H7 (cell line): ENCODE measurements at regions not wholly inside any gene's neighbourhood (a gene's known extent, or its start where the extent isn't known, plus 50 kb on each side); places are given as distances from the start of the nearest gene placed in this dataset.
"Not testable (repeated sequence)": the region's sequence is repeated elsewhere in the genome, so short reads cannot be mapped to it uniquely, and the experiment has no call there.

Experiments used
- DNase-seq: peaks from one replicate; pipeline ENCODE4 v3.0.0; 2012
- H3K27me3 ChIP-seq: 2 replicates; pipeline ENCODE4 v1.6.0; 2011; ENCODE audit warnings: mild to moderate bottlenecking, low read length; ENCODE audit not compliant: control insufficient read depth, insufficient read depth
- H3K36me3 ChIP-seq: replicated peaks from 2 replicates; pipeline ENCODE4 v1.5.1; 2011; ENCODE audit warnings: low read length; ENCODE audit not compliant: control insufficient read depth, insufficient read depth
- H3K4me3 ChIP-seq: 2 replicates; pipeline ENCODE4 v1.5.1; 2011; ENCODE audit warnings: low read depth, mild to moderate bottlenecking, control low read depth, low read length, moderate library complexity; ENCODE audit not compliant: insufficient read depth

DNA sequence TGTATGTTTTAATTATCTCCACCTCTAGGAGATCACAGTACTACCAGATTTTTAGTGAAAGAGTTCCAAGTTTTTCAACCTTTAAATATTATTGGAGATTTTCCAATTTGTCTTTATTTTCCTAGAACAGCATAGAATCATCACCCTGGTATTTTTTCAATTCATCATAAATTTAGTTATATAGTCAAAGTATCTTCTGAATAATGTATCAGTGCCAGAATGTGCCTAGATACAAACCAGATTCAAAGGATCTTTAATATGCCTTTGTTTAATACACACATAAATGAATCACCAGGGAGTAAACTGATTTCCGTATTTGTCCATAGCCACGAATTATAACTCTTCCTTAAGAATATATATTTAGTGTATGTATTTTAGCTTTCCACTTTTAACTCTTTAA, 1373.1 kb downstream of the STIM2 start:
- DNase-seq = no peak
- H3K36me3 ChIP-seq = no peaks in the 10 kb centered on the region

DNA sequence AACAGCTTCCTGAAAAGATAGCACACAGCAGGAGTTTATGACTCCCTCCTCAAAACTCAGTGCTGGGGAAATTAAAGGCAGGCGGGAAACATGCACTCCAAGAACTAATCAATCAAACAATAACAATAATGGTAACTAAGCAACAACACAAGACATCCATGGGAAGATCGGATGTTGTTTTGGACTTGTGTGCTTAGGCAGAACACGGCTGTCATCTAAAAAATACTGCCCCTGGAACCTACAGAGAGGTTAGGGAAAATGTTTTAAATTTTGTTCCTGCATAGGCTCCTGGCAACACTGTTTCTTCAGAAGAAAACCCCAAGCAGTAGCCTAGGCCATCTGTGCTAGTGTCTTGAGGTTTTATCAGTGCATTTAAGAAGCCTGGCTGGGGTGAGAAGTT, 1378.2 kb downstream of the STIM2 start:
- DNase-seq = no peak
- H3K4me3 ChIP-seq = no peak overlapping the region
- no peaks in the 10 kb centered on the region for H3K27me3 ChIP-seq
- no peaks in the 10 kb centered on the region for H3K36me3 ChIP-seq

More for the DNA sequence above, 1373.1 kb downstream of the STIM2 start:
- Histone ChIP-seq H3K4me3 (no peak overlapping the region), H3K27me3 (no peaks in the 10 kb centered on the region)

DNA sequence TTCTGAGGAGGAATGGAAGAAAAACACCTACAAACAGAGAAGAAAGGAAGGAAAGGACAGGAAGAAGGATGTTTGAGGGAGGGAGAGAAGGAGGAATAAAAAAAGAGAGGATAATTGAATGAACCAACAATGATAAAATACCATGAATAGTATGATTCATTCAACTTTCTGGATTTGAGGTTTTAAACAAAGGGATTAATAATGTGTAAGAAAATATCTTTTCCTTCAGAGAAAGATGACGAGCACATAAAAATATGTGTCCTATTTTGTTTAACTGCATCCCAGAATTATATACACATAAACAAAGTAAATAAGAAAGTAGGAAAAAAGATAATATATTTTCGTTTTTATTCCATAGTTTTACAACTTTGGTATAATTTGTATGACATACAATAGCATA, 1380.4 kb downstream of the STIM2 start:
- H3K27me3 ChIP-seq = no peaks in the 10 kb centered on the region
- H3K4me3 ChIP-seq = no peak overlapping the region
- no peak for DNase-seq
- no peaks in the 10 kb centered on the region for H3K36me3 ChIP-seq

DNA sequence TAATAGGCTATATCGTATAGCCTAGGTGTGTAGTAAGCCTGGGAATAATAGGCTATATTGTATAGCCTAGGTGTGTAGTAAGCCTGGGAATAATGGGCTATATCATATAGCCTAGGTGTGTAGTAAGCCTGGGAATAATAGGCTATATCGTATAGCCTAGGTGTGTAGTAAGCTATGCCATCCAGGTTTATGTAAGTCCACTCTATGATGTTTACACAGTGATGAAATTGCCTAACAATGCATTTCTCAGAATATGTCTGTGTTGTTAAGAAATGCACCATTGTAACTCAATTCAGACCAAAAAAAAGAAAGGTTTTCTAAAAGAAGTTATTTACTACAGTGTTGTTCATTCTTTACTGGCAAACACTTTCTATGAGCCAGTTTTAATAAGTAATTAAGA, 1387.2 kb downstream of the STIM2 start:
- Histone ChIP-seq H3K4me3 (no peak overlapping the region), H3K36me3 (no peaks in the 10 kb centered on the region), H3K27me3 (no peaks in the 10 kb centered on the region)
- no peak for DNase-seq

DNA sequence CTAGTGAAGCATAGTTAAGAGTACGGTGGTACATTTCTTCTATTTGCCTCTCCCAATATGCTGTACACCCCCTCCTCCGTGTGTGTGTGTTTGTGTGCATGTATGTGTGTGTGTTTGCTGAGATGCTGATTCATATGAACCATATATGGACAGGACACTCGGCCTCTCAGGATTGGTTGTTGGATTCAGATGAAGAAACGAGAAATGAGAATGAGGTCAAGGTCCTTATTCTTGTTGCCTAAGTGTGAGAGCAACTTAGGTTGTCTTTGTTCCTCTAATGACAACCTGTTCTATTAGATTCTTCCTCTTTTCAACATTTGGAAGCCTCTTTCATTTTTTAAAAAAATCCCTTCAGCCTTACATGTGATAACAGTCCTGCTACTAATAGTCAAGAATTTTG, 1387.6 kb downstream of the STIM2 start:
- no peaks in the 10 kb centered on the region for H3K36me3 ChIP-seq
- no peak overlapping the region for H3K4me3 ChIP-seq
- no peaks in the 10 kb centered on the region for H3K27me3 ChIP-seq
- no peak for DNase-seq

DNA sequence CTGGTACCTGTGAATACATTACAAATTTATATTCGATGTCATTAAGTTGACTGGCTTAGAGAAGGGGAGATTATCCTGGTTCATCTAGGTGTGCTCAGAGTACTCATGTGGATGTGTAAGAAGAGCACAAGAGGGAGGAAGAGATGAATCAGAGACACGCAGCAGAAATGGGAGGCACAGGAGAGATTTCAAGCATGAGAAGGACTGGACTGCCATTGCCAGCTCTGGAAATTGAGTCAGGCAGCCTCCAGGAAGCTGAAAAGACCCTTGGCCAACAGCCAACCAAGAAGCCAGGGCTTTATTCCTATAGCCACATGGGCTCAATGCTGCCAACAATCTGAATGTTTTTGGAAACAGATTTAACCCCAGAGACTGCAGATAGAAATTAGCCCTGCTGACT, 1390.0 kb downstream of the STIM2 start:
- no peaks in the 10 kb centered on the region for H3K27me3 ChIP-seq
- no peaks in the 10 kb centered on the region for H3K36me3 ChIP-seq
- DNase-seq = no peak
- H3K4me3 ChIP-seq = no peak overlapping the region

DNA sequence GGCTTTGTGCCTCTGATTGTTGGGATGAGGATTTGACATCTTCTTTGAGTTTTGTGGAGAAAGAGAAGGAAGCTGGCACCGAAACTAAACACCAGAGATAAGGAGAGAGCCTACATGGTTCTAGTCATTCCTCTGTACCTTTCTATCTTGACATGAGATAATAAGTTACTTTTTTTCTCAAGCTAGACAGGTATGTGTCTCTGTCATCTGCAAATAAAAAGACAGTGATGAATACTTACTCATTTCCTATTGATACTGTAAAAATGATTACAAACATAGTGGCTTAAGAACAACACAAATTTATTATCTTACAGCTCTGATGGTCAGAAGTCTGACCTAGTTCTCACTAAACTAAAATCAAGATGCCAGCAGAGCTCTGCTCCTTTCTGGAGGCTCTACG, 1391.2 kb downstream of the STIM2 start:
- no peaks in the 10 kb centered on the region for H3K36me3 ChIP-seq
- H3K4me3 ChIP-seq = no peak overlapping the region

DNA sequence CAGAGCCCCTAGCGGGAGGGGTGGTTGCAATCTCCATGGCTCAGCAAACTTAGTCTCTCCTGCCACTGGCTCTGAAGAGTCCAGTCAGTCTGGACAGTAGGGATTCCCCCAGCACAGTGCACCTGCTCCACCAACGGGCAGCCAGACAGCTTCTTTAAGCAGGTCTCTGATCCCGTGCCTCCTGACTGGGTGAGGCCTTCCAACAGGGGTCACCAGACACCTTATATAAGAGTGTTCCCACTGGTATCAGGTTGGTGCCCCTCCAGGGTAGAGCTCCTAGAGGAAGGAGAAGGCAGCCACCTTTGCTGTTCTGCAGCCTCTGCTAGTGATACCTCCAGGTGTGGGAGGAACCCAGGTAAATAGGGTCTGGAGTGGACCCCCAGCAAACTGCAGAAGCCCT, 1393.4 kb downstream of the STIM2 start:
- no peak for DNase-seq
- H3K27me3 ChIP-seq = no peaks in the 10 kb centered on the region
- H3K4me3 ChIP-seq = no peak overlapping the region
- no peaks in the 10 kb centered on the region for H3K36me3 ChIP-seq

More for the DNA sequence above, 1391.2 kb downstream of the STIM2 start:
- no peak for DNase-seq
- H3K27me3 ChIP-seq = no peaks in the 10 kb centered on the region

DNA sequence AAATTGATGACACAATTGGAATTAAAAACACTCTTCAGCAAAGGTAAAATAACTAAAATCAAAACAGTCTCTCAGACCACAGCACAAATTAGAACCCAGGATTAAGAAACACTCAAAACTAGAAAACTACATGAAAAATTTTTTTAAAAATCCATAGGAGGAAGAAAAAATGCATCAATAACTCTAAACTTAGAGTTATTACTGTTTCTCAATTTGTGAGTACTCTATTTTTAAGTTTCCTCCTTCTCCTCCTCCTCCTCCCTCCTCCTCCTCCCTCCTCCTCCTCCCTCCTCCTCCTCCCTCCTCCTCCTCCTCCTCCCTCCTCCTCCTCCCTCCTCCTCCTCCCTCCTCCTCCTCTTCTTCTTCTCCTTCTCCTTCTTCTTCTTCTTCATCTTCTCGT, 1395.7 kb downstream of the STIM2 start:
- no peak for DNase-seq
- Histone ChIP-seq H3K4me3 (no peak overlapping the region), H3K27me3 (no peaks in the 10 kb centered on the region), H3K36me3 (no peaks in the 10 kb centered on the region)

DNA sequence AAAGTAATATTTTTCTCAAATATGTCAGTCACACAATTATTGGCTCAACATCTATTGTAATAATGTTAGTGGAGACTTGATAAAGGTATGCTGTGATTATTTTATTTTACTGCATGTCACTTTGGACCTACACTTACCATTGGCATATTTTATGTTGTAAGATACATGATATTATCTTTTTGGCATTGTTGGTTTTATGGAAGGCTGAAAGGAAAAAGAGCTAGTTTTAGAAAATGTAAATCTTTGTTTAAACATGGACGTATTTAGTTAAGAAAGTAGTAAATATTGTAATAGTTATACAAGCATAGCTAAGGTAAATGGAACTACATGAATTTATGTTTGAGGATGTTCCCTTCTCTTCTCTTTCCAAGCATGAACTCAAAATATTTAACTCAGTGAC, 1399.3 kb downstream of the STIM2 start:
- Histone ChIP-seq H3K27me3 (no peaks in the 10 kb centered on the region), H3K36me3 (no peaks in the 10 kb centered on the region), H3K4me3 (no peak overlapping the region)
- no peak for DNase-seq

DNA sequence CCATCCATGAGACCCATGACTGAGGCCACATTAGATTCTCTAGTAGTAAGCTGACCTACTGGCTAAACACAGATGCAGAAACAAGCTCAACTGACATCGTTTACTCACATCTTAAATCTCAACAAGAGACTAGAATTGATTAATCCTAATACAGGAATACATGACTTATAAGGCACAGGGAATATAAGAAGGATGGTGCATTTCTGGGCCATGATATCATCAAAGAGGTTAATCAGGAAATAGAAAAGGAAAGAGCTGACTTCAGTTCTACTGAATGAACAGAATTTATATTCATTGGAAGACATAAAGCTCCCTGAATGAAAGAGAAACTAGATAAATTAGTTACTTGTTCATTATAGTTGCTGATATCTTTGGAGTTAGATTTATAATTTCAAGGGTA, 1406.5 kb downstream of the STIM2 start:
- H3K27me3 ChIP-seq = no peaks in the 10 kb centered on the region

DNA sequence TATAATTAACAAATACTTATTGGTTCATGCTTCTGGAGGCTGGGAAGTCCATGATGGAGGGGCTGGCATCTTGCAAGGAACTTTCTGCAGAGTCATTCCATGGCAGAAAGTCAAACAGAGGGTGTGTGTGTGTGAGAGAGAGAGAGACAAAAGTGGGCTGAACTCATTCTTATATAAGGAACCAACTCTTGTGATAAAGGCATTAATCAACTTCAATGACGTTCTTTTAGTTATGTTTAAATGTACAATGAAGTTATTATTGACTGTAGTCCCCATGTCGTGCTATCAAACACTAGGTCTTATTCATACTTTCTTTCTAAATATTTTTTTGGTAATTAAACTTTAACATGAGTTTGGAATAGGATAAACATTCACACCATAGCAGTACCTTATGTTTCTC, 1408.8 kb downstream of the STIM2 start:
- Histone ChIP-seq H3K4me3 (no peak overlapping the region), H3K27me3 (no peaks in the 10 kb centered on the region), H3K36me3 (no peaks in the 10 kb centered on the region)
- no peak for DNase-seq

More for the DNA sequence above, 1406.5 kb downstream of the STIM2 start:
- Histone ChIP-seq H3K4me3 (no peak overlapping the region), H3K36me3 (no peaks in the 10 kb centered on the region)
- DNase-seq = no peak

DNA sequence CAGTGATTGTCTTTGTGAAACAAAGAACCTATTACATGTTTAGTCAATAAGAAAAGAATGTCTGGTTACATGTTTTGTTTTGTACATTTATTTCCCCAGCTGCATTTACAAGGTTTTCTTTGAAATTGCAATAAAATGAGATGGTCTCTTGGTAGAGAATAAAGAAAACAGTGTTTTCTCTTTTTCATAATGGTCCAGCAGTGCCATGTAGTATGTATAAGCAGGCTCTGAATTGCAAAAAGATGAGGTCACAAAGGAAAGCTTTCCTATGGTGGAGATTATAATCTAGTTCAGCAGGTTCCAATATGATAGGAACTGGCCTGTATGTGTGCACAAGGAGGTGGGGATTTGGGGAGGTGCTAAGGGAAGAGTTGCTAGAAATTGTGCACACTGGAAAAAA, 1417.3 kb downstream of the STIM2 start:
- DNase-seq = no peak
- Histone ChIP-seq H3K36me3 (no peaks in the 10 kb centered on the region), H3K4me3 (no peak overlapping the region), H3K27me3 (no peaks in the 10 kb centered on the region)

DNA sequence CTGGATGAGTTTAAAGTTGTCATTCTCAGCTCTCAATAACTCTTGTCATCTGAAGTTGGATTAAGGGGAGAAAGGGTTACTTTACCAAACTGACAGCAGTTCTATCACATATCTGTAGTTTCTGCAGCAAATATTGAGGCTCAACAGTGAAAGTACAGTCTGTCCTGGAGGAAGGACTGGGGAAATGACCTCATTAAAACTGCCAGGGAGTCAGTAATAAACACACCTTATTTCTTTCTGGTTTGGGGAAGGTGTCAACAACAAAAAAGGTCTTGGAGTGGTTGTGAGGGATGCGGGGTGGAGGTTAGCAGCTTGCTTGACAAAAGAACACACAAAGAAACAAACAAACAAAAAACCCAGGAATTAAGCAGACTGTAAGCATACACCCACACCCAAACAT, 1418.0 kb downstream of the STIM2 start:
- no peaks in the 10 kb centered on the region for H3K27me3 ChIP-seq
- no peaks in the 10 kb centered on the region for H3K36me3 ChIP-seq
- DNase-seq = no peak
- no peak overlapping the region for H3K4me3 ChIP-seq

DNA sequence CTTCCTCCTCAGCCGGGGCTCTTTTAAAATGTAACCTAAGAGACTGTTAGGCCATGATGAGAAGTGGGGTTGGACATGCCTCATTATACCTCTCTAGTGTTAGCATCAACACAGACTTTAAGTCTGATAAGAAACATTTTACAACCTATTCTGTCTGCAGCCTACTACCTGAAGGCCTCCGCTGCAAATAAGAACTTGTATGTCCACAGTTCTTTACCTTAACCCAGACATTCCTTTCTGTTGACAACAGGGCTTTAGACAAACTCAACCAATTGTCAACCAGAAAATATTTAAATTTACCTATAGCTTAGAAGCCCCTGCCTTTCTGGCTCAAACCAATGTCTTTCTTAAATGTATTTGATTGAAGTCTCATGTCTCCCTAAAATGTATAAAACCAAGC, 1418.6 kb downstream of the STIM2 start:
- no peak overlapping the region for H3K4me3 ChIP-seq
- H3K36me3 ChIP-seq = no peaks in the 10 kb centered on the region
- no peak for DNase-seq

DNA sequence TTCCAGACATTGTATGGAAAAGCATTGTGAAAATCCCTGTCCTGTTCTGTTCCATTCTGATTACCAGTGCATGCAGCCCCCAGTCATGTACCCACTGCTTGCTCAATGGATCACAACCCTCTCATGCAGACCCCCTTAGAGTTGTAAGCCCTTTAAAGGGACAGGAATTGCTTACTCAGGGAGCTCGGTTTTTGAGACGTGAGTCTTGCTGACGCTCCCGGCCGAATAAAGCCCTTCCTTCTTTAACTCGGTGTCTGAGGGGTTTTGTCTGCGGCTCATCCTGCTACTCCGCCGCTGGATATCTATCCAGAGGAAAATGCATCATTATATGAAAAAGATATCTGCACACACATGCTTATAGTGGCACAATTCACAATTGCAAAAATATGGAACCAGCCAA, 1425.6 kb downstream of the STIM2 start:
- H3K4me3 ChIP-seq, H3K36me3 ChIP-seq, DNase-seq, H3K27me3 ChIP-seq: not testable (repeated sequence)

More for the DNA sequence above, 1418.6 kb downstream of the STIM2 start:
- H3K27me3 ChIP-seq = no peaks in the 10 kb centered on the region
